Right atrium auricular region (tissue), 2 donors: ENCODE measurements at regions not wholly inside any gene's neighbourhood (a gene's known extent, or its start where the extent isn't known, plus 50 kb on each side); places are given as distances from the start of the nearest gene placed in this dataset.

ENCODE experiments used
- DNase-seq: peaks from one replicate; pipeline ENCODE4 v3.0.0-alpha.2; 2019; ENCODE audit warnings: low spot score
- H3K27ac ChIP-seq, 2 donors: fragments of 200-600 bp; sonication (generic); 1 replicate in 1 of 2; 2 replicates in 1 of 2; pipeline ENCODE4 v1.5.1; 2016 to 2019
- H3K27me3 ChIP-seq, 2 donors: fragments of 200-600 bp; sonication (generic); one replicate each; pipeline versions ENCODE4 v1.5.1 to v1.6.0; 2017 to 2019
- H3K36me3 ChIP-seq: fragments of 200-600 bp; sonication (generic); one replicate; pipeline ENCODE4 v1.5.1; 2016
- H3K4me1 ChIP-seq, 2 donors: fragments of 200-600 bp; sonication (generic); one replicate each; pipeline versions ENCODE4 v1.5.1 to v1.6.0; 2017 to 2019
- H3K4me3 ChIP-seq, 2 donors: fragments of 200-600 bp; sonication (generic); 1 replicate in 1 of 2; 2 replicates in 1 of 2; pipeline ENCODE4 v1.5.1; 2017 to 2019; ENCODE audit warnings: mild to moderate bottlenecking in 1 of 2, moderate library complexity in 1 of 2
- H3K9me3 ChIP-seq, 2 donors: fragments of 200-600 bp; sonication (generic); one replicate each; pipeline ENCODE4 v1.5.1; 2019
- TF ChIP-seq, protein P1 (sequence below), 2 donors: fragments of 200-600 bp; sonication (generic); IDR thresholded peaks; one replicate each; pipeline ENCODE4 v1.5.1; 2019; ENCODE audit warnings: antibody characterized with exemption in 2 of 2

- Histone ChIP-seq H3K36me3 (no peaks in the 10 kb centered on the region), H3K27ac (no peak overlapping the region), H3K4me3 (no peak overlapping the region), H3K9me3 (no peaks in the 10 kb centered on the region), H3K4me1 (no peaks in the 10 kb centered on the region), H3K27me3 (no peaks in the 10 kb centered on the region)
- TF ChIP-seq, protein P1, sequence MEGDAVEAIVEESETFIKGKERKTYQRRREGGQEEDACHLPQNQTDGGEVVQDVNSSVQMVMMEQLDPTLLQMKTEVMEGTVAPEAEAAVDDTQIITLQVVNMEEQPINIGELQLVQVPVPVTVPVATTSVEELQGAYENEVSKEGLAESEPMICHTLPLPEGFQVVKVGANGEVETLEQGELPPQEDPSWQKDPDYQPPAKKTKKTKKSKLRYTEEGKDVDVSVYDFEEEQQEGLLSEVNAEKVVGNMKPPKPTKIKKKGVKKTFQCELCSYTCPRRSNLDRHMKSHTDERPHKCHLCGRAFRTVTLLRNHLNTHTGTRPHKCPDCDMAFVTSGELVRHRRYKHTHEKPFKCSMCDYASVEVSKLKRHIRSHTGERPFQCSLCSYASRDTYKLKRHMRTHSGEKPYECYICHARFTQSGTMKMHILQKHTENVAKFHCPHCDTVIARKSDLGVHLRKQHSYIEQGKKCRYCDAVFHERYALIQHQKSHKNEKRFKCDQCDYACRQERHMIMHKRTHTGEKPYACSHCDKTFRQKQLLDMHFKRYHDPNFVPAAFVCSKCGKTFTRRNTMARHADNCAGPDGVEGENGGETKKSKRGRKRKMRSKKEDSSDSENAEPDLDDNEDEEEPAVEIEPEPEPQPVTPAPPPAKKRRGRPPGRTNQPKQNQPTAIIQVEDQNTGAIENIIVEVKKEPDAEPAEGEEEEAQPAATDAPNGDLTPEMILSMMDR (IDR thresholded peaks at IDR 0.05) = no peak
- no peak for DNase-seq
These were observed 66.8 kb upstream of the NT5E start for GRCh38 chr6:85383042-85383441.

GRCh38 chr6:85382541-85382940 lies 67.3 kb upstream of the NT5E start:
- TF ChIP-seq, protein P1 (IDR thresholded peaks at IDR 0.05) = no peak
- Histone ChIP-seq H3K4me3 (no peak overlapping the region), H3K9me3 (no peaks in the 10 kb centered on the region), H3K36me3 (no peaks in the 10 kb centered on the region), H3K27ac (no peak overlapping the region), H3K4me1 (no peaks in the 10 kb centered on the region), H3K27me3 (no peaks in the 10 kb centered on the region)
- no peak for DNase-seq

DNA sequence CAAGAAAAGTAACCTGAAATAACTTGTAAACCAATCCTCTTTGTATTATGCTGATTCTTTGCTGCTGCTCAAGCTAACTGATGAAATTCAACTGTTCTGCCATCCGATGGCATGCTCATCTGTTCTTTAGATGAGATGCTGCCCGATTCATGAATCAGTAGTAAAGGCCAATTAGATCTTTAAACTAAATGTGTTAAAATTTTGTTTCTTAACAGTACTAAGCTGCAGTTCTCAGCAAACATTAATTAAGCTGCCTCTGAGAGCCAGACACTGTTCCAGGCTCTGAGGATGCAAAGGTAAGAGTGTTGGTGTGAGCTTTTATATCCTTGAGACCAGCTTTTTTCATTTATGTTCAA lies 77.0 kb upstream of the NT5E start:
- no peaks in the 10 kb centered on the region for H3K27me3 ChIP-seq
- H3K27ac ChIP-seq = no peak overlapping the region
- no peaks in the 10 kb centered on the region for H3K4me1 ChIP-seq
- H3K4me3 ChIP-seq = no peak overlapping the region
- DNase-seq = no peak
- TF ChIP-seq, protein P1 (IDR thresholded peaks at IDR 0.05) = no peak
- H3K36me3 ChIP-seq = no peaks in the 10 kb centered on the region
- no peaks in the 10 kb centered on the region for H3K9me3 ChIP-seq

DNA sequence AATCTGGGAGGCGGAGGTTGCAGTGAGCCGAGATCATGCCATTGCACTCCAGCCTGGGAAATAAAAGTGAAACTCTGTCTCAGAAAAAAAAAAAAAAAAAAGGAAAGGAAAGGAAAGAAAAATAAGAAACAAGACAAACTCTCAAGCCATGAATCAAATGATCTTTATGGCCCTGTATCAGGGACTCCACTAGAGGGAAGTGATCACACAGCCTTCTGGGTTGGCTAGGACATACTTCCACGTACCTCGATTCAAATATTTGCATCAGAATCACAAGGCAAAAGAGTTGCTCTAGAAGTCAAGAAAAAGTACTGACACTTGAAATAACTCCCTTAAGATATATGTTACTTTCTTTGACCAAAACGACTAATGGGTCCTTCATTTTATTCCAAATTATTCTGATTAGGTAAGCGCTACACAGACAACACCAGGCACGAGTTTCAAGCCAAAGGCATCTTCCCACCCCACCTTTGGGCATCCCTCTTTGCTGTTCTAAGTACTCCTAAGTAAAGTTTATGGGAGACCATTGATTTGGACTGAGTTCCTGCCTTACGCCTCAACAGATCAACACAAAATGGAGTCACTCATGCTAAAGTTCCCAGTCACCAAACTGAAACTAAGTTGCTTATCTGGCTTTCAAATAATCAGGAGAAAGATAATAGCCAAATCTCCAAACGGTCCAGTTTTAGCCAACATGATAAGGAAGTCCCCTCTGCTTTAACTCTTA lies 77.5 kb upstream of the NT5E start:
- H3K27me3 ChIP-seq = no peaks in the 10 kb centered on the region
- H3K9me3 ChIP-seq = no peaks in the 10 kb centered on the region
- no peak overlapping the region for H3K4me3 ChIP-seq
- DNase-seq = no peak
- H3K36me3 ChIP-seq = no peaks in the 10 kb centered on the region
- no peak overlapping the region for H3K27ac ChIP-seq
- TF ChIP-seq, protein P1 (IDR thresholded peaks at IDR 0.05) = peak in 1 of 2 donors; percentile 14
- H3K4me1 ChIP-seq = no peaks in the 10 kb centered on the region

DNA sequence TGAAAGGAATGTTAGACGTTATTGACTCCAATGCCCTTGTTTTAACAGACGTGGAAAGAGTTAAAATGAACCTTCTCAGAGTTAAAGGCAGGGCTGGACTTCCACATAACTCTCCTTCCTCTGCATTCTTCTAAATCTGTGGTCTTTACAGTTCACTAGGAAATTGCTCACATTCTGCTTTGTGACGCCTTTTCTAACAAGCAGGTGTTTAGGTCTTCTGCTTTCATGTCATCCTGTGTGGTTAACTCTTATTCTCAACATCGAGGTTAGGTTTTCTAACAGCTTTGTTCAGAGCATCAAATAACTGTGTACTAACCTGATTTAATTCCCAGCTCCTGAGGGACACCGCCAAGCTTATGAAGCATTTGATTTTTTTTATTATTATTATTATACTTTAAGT lies 81.3 kb upstream of the NT5E start:
- H3K4me3 ChIP-seq = no peak overlapping the region
- no peaks in the 10 kb centered on the region for H3K27me3 ChIP-seq
- no peak overlapping the region for H3K27ac ChIP-seq
- DNase-seq = no peak
- TF ChIP-seq, protein P1 (IDR thresholded peaks at IDR 0.05) = no peak
- no peaks in the 10 kb centered on the region for H3K9me3 ChIP-seq
- no peaks in the 10 kb centered on the region for H3K36me3 ChIP-seq
- H3K4me1 ChIP-seq = no peaks in the 10 kb centered on the region

- TF ChIP-seq, protein P1 (IDR thresholded peaks at IDR 0.05) = no peak
These were observed 85.5 kb upstream of the NT5E start for GRCh38 chr6:85364344-85364743.

More at GRCh38 chr6:85364344-85364743, 85.5 kb upstream of the NT5E start:
- no peak overlapping the region for H3K4me3 ChIP-seq
- no peaks in the 10 kb centered on the region for H3K27me3 ChIP-seq
- no peaks in the 10 kb centered on the region for H3K4me1 ChIP-seq
- no peak overlapping the region for H3K27ac ChIP-seq
- DNase-seq = no peak
- H3K36me3 ChIP-seq = no peaks in the 10 kb centered on the region
- no peaks in the 10 kb centered on the region for H3K9me3 ChIP-seq
